Right renal pelvis (tissue), 4 donors: ENCODE measurements at regions not wholly inside any gene's neighbourhood (a gene's known extent, or its start where the extent isn't known, plus 50 kb on each side); places are given as distances from the start of the nearest gene placed in this dataset.

Source experiments
- DNase-seq, 4 donors: peaks; one replicate each; pipeline ENCODE4 v3.0.0-alpha.2; 2013; ENCODE audit warnings: low read depth in 4 of 4, low spot score in 3 of 4, missing footprints in 1 of 4

DNA sequence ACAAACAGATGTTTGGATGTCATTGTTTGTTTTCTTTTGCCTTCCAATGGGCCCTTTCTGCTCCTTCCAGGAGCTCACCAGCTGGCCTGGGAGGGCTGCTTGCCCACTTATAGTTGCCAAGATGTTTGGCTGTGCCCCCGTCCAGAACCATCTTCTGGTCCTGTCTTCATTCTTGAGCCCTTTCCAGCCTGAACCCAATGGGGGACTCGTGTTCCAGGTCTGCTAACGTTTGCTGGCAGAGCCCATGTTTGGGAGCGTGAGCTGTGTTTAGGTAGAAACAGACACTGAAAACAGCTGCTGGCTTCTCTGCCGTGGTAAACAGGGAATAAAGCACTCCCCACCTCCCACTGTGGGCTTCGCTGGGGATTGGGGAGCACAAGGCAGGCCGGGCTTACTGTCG, 83.2 kb upstream of the SYT13 start:
- no peak for DNase-seq

DNA sequence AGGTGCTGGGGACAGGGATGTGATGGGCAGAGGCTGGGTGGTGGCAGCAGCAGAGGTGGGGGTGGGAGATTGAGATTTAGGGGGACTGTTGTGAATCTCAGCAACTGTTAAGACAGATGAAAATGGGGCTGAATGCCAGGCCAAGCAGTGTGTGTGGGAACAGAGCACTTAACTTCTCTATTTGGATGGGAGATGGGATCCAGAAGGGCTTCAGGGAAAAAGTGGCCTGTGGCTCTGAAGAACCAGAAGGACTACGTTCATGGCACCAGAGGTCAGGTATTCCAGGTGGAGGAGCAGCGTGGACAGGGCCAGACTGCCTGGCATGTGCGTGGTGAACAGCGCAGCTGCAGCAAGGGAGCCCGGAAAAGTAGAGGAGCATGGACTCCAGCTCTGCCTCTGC, 82.6 kb upstream of the SYT13 start:
- no peak for DNase-seq

DNA sequence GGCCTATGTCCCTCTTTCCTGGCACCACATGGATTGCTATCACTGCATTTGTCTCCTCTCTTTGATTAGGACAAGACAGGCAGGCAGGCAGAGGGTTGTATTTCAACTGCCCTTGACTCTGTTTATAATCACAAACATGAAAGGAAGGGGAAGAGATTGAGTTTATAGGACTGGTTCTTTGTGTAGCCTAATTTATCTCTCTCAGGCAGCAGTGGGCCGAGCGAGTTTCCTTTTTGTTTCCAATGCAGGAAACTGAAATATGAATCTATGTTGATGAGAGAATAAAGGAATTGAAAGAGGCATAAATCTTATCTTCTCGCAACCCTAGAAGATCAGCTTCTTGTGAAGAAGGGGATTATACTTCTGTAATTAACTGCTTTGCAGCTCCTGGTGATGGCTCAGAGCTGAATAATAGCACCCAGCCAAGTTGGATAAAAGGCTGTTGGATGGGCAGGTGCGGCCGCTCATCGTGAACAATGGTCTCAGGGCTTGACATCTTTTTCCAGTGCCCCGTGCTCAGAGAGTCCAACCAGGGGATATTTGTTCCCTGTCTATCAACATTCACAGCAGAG, 80.6 kb upstream of the SYT13 start:
- no peak for DNase-seq

DNA sequence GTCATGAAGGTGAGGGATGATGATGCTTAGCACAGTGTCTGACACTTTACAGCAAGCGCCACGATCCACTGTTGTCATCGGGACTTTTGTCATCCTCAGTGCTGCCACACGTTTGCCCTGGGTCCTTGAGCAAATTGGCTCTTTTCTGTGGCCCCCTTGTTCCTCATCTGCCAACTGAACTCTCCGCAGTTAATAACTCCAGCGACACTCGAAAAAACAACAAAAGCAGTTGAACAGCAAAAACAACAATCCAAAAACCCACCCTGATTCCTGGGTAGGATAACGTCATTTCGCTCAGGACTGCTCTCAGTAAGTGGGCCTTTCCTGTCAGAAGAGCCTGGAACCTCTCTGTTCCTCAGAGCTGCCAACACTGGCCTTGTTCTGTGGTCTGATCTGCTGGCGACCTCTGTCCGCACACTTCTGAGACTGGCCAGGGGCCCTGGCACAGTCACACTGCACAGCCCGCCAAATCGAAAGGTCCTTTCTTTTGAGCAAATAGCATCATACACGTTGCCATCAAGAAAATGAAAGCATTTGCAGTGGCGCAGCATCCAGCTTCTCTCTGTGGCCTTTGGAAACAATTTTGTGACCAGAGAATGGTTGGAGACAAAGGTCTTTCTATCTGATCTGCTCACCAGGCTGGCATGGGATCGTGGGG, 79.9 kb upstream of the SYT13 start:
- DNase-seq: no peak

DNA sequence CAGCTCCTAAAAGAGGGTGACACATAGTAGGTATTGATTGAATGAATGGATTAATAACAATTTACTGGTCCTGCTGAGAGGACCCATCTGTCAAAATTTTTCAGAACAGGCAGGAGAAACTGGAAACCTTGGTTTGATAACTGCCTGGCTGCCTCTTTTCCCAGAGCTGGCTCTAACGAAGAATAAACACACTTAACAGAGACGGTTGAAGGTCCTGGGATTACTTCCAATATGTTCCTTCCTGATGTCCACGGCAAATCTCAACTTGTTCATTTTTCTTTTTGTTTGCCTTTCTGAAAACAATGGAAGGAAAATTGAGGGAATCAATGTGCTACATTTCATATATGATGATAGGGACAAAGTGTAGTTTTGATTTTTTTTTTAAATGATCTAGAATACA, 76.5 kb upstream of the SYT13 start:
- DNase-seq: no peak

DNA sequence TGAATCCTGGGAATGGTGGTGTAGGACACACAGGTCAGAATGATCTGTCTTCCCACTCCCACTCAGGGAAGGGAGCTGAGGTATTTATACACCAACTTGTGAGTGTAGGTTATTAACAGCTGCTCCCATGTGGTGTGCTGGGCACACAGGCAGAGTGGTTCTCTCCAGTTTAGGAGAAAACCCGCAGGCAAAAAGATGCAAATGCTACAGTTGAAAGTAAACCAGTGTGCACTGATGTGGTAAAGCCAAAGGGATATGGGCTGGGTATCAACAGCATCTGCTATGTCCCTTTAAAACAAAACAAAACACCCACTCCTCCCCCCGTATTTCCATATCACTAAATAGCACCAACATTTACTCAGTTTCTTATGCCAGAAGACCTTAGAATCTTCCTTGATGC, 75.4 kb upstream of the SYT13 start:
- DNase-seq: no peak

DNA sequence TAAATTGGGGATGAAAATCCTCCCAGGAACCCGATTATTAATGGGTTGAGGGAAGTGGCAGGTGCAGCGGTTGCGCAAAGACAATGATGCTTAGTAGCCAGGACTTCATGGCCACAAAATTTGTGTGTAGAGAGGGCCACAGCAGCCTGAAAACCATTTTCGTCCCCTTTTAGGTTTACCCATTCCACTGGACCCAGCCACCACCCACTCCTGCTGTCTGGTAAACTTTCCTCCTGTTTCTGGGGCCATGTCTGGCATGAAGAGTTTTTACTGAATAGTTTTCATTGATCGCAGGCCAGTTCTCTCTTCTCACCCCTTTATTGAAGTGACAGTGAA, 69.5 kb upstream of the SYT13 start:
- no peak for DNase-seq

DNA sequence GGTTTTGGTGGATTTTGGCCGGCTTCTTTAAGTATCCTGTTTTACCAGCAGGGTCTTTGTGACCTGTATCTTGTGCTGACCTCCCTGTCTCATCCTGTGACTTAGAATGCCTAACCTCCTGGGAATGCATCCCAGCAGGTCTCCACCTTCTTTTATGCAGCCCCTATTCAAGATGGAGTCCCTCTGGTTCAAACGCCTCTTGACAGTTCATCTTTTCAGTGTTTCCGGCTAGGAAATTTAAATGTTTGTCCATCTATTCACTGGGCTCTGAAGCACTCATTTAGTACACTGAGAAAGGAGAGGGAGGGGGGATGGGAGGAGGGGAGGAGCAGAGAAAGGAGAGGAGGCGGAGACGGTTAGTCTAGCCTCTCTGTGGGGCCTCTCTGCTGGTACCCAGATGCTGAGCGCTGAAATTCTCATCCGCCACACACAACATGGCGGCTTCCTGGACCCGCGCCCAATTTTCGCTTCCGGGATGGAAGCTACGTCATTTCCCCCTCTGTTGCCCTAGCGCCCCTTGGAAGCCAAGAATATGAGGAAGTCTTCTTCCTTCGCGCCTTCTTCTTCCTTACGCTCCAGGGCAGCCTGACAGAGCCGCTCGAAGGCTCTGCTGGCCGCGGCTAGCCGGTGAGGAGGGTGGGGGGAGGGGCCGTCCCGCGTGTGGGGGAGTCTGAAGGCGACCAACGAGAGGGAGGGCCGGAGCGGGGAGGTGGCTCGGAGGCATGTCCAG, 69.0 kb upstream of the SYT13 start:
- DNase-seq: peak; percentile 85 to 93 (median 90)

DNA sequence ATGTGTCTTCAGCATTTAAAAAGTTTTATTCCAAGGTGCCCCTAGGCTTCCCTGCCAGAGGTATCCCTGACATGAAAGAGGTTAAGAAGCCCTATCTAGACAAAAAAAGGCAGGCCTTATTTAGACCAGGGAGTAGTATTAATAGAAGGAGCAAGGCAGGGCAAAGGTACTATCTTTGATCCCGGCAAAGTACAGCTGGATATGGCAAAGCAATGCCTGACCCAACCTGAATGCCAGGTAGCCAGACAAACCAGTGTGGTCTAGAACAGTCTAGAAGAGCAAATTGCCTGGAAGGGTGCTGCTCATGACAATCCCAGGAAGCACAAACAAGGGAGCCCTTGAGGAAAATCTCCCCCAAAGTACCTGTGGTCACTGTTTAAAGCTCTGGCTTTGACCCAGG, 62.6 kb upstream of the SYT13 start:
- no peak for DNase-seq

DNA sequence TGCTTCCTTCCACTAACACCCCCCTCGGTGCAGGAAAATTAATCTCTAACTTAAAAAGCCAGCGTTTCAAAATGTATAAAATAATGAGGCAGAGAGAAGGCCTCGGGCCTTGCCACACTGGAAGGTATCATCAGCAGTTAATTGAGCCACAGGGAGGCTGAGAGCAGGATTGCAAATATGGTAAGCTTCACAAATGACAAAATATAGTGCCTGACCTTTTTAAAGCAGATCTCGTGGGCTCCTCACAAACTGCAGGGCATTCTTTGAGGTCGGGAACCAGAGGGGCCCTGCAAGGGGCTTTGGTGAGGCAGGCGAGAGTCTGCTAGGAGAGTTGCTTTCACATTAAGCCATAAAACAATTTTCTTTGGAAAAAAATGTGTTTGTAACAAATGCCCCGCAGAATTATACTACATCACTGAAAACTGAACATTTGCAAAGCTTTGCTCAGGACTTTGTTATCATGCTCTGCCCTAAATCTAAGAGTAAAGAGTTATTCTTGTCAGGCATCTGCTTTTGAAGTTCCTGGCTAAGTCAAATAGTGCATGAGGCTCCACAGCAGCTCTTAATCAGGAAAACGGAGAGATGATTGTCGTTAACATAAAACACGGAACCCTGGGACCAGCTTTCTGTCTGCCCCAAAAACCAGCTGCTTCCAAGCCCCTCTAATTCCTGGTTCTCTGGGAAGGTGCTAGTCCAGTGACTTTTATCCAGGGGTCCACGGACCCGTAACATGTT, 61.4 kb upstream of the SYT13 start:
- no peak for DNase-seq

DNA sequence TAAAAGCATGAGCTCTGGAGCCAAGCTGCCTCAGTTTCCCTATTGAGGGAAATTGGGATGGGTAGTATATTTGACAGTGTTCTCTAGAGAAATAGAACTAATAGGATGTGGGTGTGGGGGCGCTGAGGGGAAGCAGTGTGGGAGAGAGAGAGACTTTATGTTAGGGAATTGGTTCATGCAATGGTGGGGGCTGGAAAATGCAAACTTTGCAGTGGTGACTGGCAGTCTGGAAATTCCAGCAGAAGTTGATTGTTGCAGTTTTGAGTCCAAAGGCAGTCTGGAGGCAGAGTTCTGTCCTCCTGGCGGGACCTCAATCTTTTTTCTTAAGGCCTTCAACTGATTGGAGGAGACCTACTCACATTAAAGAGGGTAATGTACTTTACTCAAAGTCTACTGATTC, 59.4 kb upstream of the SYT13 start:
- DNase-seq: no peak

DNA sequence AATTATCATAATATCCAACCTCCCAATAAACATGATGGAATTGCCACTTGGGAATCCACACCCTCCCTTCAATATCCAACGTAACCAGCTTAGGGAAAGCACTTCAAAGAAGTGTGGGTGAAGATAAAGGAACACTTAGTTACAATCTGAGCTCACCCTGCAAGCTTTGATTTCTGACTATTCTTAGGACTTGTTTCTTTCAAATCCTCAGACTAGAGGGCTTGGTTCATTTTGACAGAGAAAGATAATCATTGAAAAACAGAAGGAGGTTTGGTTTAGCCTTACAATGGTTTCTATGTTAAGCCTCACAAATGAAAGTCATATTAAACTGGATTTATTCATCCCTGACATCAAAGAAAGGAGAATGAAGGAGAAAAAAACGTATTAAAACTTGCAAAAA, 57.9 kb upstream of the SYT13 start:
- no peak for DNase-seq

DNA sequence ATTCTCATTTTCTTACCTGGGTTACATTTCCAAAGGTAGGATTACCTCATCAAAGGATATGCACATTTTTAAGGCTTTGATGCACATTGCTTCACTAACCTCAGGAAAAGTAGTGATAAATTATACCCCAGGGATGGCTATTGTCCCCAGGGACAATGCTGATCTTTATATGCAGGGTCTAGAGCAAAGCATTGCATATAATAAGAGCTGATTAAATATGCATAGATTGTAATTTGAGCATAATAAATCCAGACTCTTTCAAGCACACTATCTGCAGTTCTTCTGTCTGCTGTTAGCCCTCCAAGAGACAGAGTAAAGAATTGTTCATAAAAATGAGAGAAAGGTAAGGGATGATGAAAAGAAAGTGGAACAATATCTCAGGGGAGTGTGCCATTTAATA, 57.3 kb upstream of the SYT13 start:
- no peak for DNase-seq

DNA sequence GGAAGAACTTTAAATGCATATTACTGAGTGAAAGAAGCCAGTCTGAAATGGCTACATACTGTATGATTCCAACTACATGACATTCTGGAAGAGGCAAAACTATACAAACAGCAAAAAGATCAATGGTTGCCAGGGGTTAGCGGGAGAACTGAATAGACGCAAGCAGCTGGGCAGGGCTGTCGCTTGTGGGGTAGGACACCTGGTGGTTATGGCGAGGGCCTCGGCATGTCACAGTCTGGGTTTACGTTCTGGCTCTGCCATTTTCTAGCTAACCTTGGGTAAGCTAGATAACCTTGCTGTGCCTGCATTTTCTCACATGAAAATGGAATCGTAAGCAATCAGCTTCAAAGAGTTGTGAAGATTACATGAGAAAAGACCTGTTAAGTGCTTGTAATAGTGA, 55.2 kb upstream of the SYT13 start:
- DNase-seq: no peak

DNA sequence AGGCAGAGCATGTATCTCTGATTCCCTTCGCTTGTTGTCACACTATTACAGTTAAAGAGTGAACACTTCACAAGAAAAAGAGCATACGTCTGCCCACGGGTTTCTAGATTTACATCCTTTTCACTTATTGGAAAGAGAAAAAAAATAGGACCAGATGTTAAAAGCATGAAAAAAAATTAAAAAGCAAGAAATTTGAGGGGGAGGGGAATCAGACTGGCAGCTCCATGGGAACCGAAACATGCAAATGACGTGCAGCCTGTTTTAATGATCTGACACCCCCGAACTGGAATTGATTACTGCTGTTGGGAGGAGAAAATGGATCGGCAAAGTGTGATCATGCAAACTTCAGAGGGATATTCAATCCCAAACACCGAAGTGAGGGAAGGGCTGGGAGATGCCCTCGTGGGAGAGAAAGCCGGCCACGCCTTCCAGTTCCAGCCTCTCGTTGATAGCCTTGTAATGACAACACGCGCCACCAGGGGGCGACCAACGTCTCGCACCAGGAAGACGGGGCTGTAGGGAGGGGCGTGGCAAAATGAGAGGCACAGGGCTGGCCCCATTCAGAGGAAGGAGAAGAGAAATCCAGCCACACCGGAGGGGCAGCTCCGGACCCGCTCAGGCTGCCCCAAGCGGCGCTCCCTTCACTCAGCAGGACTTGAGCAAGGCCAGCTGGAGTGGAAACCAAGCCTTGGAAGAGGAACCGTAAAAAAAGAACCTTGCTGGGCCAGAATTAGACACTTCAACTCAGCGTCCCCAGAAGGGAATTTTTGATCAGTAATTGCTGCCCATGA, 53.8 kb upstream of the SYT13 start:
- peak; percentile 81 to 87 (median 84) for DNase-seq

DNA sequence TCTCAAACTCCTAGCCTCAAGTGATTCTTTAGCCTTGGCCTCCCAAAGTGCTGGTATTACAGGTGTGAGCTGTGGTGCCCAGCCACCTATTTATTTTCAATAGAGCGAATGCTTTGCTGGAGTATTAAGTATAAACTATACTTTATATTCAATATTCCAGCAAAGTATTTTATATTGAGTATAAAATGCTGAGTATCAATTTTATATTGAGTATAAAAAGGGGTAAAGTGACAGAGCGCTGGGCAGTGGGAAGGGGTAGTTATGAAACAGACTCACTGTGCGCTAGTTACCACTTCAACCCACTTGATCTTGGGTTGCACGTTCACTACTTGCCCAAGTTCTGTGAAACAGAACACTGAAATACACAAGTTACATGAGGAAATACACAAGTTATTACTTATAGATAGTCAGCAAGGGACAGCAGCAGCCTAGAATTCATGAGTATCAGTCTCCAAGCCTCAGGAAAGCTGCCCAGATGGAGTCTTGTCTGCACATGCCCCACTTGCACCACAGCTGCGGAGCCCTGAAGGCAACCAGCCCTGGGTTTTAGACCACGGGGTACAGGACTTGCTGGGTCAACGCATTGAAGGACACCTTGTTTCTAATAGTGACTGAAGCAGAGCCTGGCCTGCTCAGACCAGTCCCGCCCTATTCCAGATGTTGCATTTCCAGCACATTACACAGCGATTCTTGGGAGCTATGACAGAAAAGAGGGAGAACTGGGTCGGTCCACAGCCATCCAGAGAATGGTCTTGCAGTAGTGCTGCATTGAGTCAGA, 51.6 kb upstream of the SYT13 start:
- DNase-seq: no peak

DNA sequence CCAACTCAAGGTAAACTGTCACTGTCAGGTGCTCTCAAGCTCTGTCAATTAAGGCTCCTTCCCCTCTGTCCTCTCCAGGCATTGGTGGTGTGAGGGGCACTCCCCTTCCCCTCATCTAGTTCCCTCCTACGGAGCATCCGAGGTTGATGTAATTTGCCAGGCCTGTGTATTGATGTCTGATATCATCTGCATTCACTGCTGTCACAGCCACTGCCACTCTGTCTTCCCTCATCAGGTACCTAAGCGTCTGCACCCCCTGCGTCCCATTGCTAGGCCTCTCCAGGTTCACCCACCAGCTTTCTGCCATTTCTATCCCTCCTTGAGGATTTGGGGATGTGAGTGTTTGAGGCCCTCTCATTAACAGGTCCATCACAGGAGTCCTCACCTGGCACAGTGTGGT, 50.0 kb upstream of the SYT13 start:
- DNase-seq: no peak
